ENCODE measurements at regions not wholly inside any gene's neighbourhood (a gene's known extent, or its start where the extent isn't known, plus 50 kb on each side); places are given as distances from the start of the nearest gene placed in this dataset.

DNA sequence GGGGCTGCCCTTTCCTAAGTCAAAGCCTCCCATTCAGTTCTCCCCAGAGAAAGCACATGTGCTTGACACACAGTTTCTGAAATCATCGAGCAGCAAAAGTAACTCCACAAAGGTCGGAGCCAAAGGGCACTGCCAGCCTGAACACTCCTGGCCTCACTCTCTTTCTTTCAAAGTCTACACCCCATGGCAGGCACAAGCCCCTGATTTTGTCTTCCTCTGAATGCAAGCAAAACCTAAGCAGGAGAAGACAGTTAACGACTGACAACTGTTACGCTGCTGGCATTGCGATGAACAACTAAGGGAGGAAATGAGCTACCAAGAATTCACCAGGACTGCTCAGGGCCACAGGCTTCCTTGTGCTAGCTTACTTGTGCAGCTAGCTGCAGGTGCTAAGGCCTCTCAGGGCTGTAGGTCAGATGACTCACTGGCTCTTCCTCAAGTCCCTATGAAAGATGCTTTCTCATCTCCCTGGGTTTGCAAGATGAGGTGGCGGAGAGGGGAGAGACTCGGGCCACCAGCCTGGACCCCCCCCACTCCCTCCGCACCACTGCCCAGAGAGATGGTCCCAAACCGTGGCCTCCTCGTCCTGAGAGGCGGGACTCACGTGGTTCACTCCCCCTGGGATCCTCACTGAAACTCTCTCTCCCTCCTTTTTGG, 208.2 kb downstream of the DLL1 start:
- DNase-seq (ENCODE audit: low spot score) = no peak

DNA sequence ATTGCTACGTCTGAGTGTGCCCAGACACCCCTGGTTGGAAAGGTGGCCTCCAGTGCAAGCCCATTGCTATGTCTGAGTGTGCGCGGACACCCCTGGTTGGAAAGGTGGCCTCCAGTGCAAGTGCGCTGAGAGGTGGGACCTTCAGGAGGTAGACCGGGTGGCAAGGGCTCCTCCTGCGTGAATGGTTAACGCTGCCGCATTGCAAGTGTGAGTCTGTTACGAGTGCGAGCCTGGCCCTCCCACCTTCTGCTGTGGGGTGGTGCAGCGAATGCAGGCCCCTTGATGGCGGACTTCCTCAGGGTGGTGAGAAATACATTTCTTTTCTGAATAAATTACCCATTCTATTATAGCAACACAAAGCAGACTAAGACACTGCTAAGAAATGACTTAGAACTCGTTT, 208.8 kb downstream of the DLL1 start:
- DNase-seq (ENCODE audit: low spot score) = no peak

DNA sequence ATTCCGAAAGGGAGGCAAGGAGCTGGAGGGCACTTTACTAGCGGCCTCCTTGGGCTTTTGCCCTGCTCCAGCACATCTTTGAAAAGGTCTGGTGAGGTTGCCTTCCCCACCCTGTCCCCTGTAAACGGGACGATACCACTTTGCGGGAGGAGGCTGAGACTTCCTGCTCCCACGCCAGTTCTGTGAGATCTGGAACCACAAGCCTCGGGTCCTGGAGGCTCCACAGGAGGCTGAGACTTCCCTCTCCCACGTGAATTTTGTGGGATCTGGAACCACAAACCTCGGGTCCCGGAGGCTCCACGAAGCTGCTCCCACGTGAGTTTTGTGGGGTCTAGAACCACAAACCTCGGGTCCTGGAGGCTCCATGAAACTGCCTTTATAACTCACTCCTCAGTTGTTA, 209.3 kb downstream of the DLL1 start:
- DNase-seq (ENCODE audit: low spot score) = no peak

DNA sequence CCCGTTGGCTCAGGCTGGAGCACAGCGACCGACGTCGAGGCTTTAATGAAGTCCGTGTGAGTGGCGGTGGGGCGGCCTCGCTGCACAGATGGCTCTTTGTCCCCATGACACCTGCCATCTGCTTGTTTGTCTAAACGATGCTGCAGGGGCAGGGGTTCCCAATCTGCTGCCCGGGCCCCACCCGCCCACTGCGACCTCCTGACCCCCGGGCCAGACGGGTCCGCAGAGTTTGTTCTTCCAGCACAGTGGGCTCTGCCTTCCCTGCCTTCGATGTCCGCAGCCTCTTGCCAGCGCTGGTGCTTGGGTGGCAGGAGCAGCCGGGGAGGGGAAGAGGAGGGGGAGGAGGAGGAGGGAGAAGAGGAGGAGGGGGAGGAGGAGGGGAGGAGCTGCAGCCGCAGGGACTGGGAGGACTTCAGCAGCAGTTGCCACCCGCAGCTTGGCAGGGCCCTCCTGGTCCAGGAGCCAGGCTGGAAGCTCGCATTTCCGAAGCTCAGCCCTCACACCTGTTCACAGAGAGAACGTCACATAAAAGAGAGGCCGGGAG, 210.0 kb downstream of the DLL1 start:
- peak; percentile 42 for DNase-seq (ENCODE audit: low spot score)

GRCh38 chr6:170080169-170080827, 210.6 kb downstream of the DLL1 start:
- DNase-seq (ENCODE audit: low spot score) = no peak

GRCh38 chr6:170076466-170077165, 214.3 kb downstream of the DLL1 start:
- no peak for DNase-seq (ENCODE audit: low spot score)

GRCh38 chr6:170075659-170076223, 215.1 kb downstream of the DLL1 start:
- no peak for DNase-seq (ENCODE audit: low spot score)

DNA sequence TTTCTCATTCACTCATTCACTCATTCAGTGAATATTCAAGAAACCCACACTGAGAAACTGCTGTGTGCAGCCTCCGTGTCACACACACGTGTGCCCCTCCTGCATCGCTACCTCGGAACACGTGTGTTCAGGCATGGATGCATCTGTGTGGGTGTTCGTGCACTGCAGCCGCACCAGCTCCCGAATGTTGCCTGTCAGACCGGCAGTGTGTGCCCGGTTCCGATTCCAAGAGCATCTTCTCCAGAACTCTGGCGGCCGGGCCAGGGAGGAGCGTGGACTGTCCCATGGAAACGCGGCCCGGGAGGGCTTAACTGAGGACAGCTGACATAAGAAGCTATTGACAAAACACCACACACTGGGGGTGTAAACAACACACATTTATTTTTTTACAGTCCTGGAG, 216.0 kb downstream of the DLL1 start:
- no peak for DNase-seq (ENCODE audit: low spot score)

- no peak for DNase-seq (ENCODE audit: low spot score)
These were observed 216.4 kb downstream of the DLL1 start for GRCh38 chr6:170074435-170074834.

DNA sequence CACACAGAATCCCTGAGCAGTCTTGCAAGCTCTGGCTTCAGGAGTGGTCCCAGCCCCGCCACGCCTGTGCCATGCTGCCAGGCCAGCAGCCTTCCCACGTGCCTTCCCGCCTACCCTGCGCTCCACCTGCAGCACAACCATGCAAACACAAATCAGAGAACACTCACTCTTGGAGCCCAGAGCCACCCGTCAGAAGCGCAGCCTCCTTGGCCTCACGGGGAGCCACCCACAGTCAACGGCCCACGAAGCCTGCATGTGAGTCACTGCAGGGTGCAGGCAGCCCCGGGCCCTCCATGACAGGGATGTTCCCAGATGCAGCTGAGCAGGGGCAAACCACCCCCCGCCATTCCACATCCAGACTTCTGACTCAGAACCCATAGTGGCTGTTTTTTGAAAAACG, 217.0 kb downstream of the DLL1 start:
- DNase-seq (ENCODE audit: low spot score) = no peak

- DNase-seq (ENCODE audit: low spot score) = no peak
These were observed 218.6 kb downstream of the DLL1 start for GRCh38 chr6:170072246-170072645.

DNA sequence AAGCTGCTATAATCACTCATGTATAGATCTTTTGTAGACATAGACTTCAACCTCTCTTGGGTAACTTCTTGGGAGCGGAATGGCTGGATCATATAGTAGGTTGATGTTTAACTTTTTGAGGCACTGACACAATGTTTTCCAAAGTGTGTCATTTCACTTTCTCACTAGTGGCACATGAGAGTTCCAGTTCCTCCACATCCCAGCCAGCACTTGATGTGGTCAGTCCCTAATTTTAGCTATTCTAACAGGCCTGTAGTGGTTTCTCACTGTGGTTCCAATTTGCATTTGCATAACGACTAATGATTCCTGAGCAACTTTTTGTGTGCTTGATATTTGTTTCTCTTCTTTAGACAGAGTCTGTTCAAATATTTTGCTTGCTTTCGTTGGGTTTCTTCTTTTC, 221.3 kb downstream of the DLL1 start:
- no peak for DNase-seq (ENCODE audit: low spot score)

GRCh38 chr6:170068496-170068895, 222.4 kb downstream of the DLL1 start:
- DNase-seq (ENCODE audit: low spot score) = no peak

DNA sequence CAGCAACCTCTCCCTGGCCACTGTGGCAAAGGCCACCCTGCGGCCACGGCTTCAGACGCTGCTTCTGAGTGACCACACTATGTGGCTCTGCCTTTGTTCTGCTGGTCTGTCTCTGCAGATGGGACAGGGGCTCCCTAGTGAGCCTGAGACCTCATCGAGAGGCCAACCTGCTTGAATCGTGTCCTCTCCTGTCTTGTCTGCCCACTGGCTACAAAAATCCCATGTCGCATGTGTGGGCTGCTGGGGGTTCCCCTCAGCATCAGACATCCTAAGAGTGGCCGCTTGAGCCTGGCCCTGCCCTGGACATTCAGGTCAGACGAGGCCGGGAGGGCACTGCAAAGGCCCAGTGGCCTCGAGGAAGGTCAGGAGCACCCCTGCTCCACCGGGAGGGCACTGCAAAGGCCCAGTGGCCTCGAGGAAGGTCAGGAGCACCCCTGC, 222.9 kb downstream of the DLL1 start:
- no peak for DNase-seq (ENCODE audit: low spot score)

GRCh38 chr6:170067181-170067641, 223.7 kb downstream of the DLL1 start:
- DNase-seq (ENCODE audit: low spot score) = peak; percentile 17

DNA sequence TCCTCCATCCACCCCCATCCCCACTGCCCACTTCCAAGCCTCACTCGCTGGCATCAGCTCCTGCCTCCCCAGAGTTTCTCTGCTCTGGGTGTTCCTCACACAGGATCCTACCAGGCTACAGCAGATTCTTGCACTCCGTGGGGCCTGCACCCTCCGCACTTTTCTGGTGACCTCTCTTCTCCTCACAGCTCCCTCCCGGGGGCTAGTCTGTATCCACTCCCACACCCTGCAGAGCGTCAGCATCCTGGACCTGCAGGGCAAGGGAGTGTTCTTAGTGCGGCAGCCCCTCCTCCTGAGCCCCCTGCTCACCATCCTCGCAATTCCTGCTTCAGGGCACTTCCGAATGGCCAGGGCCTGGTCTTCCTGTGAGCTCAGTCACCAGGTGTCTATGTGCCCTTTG, 224.2 kb downstream of the DLL1 start:
- DNase-seq (ENCODE audit: low spot score) = no peak

GRCh38 chr6:170063851-170064602, 226.9 kb downstream of the DLL1 start:
- no peak for DNase-seq (ENCODE audit: low spot score)

GRCh38 chr6:170063431-170063830, 227.4 kb downstream of the DLL1 start:
- DNase-seq (ENCODE audit: low spot score) = no peak

- no peak for DNase-seq (ENCODE audit: low spot score)
These were observed 228.0 kb downstream of the DLL1 start for GRCh38 chr6:170062915-170063241.

DNA sequence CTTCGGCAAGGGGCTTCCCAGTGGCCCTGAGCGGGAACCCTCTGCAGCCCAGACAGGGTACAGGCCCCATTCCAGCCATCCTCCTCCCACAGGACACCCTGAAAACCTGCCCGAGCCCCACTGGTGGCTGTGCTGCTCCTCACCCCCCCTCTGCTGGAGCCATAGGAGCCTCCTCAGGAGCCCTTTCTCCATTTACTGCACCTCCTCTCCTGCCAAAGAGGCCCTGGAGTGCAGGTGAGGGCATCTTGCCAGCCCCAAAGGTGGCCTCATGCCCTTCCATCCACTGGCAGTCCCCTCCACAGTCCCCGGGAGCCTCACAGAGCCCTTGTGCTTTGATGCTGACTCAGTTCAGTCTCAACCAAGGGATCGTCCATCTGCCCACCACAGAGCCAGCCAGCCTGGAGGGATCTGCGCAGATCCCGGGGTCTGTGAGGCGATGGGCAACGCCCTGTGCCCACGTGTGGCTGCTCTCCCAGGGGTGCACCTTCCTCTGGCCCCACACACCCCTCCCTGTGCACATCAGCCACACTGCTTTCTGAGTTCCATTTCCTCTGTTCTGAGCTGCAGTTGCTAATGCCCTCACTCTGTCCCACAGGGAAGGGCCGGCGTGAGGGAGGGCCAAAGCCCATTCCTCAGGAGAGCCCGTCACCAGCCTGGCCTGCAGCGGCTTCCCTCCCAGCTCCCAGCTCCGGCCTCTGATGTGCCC, 228.5 kb downstream of the DLL1 start:
- DNase-seq (ENCODE audit: low spot score) = no peak

DNA sequence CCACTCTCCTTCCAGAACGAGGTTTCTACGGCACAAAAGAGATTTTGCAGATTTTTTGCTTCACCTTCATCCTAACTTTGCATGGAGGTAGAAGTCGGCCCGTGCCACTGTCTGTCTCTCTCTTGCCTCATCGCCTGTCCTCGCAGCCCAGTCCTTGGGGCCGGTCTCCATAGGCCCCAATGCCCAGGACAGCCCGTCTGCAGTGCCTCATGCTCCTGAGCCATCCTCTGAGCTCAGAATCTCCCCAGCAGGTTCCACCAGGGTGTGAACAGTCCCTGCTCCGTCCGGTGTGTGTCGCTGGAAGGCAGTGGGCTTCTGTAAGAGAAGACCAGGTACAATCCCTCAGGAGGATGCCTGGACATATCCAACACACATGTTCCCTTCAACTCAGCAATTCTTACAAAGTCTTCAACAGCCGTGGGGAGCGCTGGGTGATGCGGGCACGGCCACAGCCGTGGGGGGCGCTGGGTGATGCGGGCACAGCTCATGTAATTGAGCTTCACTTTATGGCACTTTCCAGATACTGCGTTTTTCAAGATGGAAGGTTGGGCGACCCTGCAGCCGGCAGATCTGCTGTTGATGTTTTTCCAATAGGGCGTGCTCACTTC, 231.9 kb downstream of the DLL1 start:
- DNase-seq (ENCODE audit: low spot score) = no peak
